Ovary (tissue), 7 donors: ENCODE measurements at regions not wholly inside any gene's neighbourhood (a gene's known extent, or its start where the extent isn't known, plus 50 kb on each side); places are given as distances from the start of the nearest gene placed in this dataset.

Source experiments
- DNase-seq, 5 donors: peaks; one replicate each; pipeline ENCODE4 v3.0.0-alpha.2; 2019 to 2020
- H3K27ac ChIP-seq, 2 donors: fragments of 200-600 bp; one replicate each; pipeline versions ENCODE4 v1.5.1 to v1.8.0; 2019 to 2022
- H3K27me3 ChIP-seq: fragments of 200-600 bp; one replicate; pipeline ENCODE4 v1.8.0; 2022
- H3K36me3 ChIP-seq: fragments of 200-600 bp; sonication (generic); one replicate; pipeline ENCODE4 v1.5.1; 2019
- H3K4me1 ChIP-seq: one replicate; pipeline ENCODE4 v1.8.1; 2013; ENCODE audit warnings: mild to moderate bottlenecking, moderate library complexity; ENCODE audit not compliant: insufficient read depth
- H3K4me3 ChIP-seq: fragments of 200-600 bp; sonication (generic); one replicate; pipeline ENCODE4 v1.5.1; 2017
- H3K9me3 ChIP-seq, 2 donors: fragments of 200-600 bp in 1 of 2; sonication (generic) in 1 of 2; one replicate each; pipeline versions ENCODE4 v1.5.1 to v1.8.1; 2013 to 2019; ENCODE audit warnings: mild to moderate bottlenecking in 1 of 2, moderate library complexity in 1 of 2
- EP300 ChIP-seq: sonication (generic); formaldehyde crosslinking; IDR thresholded peaks from one replicate; pipeline ENCODE4 v1.6.1; 2017; ENCODE audit warnings: antibody characterized with exemption
- POLR2A ChIP-seq: fragments of 450-650 bp; IDR thresholded peaks from one replicate; pipeline ENCODE4 v1.6.1; 2017; ENCODE audit warnings: antibody characterized with exemption, mild to moderate bottlenecking, moderate library complexity
- WGBS, 3 donors: extraction: QIAGEN DNeasy Blood & Tissue Kit in 1 of 3; methylation state at CpG; one replicate each; pipeline versions ENCODE4 v1.1.5 to v1.1.7; 2013 to 2017; 5-methylcytosine and 5-hydroxymethylcytosine counted together
- intact Hi-C, 4 donors: fragments of 100-400 bp; cut with DNase I; formaldehyde crosslinking; loops; one replicate each; pipeline versions ENCODE4 v1.11.0 to v1.15.1; 2022 to 2023
- TF ChIP-seq, protein P1 (sequence below), 3 donors: fragments of 450-650 bp in 2 of 3; fragments of 200-600 bp in 1 of 3; IDR thresholded peaks; one replicate each; pipeline versions ENCODE4 v1.5.1 to v1.8.0; 2016 to 2022; ENCODE audit warnings: antibody characterized with exemption in 3 of 3, mild to moderate bottlenecking in 1 of 3
- donor health status: DM: no; HTN: no; CAD: no; lungs with moderate emphysema.
- donor health status: DM: no; HTN: no; CAD: no.
- donor health status: Bipolar disorder and iron deficiency.
- donor health status: DM: no; HTN: no; CAD: no.
- donor health status: DM: yes; HTN: yes; CAD: no.

DNA sequence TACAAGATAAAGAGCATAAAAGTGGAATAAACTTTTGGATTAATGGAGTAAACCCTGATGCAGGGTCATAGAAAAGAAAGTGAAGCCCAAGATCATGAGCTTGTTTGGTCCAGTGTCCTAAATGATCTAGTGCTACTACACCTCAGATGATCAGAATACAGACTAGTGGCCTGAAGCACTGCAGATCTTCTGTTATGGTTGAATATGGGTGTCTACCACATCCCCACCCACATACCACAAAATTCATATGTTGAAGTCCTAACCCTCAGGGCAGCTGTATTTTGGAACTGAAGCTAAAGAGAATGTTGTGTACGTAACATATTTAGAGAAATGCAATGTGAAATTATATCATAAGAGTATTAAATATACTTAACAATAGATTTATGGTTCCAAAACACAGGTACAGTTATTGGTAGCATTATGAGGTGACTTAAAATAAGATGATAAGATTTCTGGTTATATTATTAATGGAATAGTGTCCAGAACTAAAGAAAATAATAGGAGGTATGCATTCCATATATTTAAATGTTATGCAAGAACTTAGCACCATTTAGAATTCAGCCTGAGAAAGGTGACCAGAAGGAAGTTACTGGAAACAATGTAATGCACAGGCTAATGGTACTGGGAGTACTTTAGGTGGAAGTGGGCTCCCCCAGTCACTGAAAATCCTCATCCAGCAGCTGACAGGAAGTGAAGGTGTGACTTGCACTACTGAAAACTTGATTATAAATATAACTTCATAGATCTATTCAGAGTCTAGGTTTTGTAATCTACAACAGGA, 1155.1 kb downstream of the TAF11L14 start:
- Histone ChIP-seq H3K27me3 (no peaks in the 10 kb centered on the region), H3K9me3 (no peaks in the 10 kb centered on the region), H3K27ac (no peak overlapping the region), H3K4me1 (no peaks in the 10 kb centered on the region), H3K36me3 (no peaks in the 10 kb centered on the region), H3K4me3 (no peak overlapping the region)
- no peak for DNase-seq
- 88 to 97% (median 92%) methylated on average over 1 of the region's 1 CpG for WGBS, 3 donors
- TF ChIP-seq, protein P1, sequence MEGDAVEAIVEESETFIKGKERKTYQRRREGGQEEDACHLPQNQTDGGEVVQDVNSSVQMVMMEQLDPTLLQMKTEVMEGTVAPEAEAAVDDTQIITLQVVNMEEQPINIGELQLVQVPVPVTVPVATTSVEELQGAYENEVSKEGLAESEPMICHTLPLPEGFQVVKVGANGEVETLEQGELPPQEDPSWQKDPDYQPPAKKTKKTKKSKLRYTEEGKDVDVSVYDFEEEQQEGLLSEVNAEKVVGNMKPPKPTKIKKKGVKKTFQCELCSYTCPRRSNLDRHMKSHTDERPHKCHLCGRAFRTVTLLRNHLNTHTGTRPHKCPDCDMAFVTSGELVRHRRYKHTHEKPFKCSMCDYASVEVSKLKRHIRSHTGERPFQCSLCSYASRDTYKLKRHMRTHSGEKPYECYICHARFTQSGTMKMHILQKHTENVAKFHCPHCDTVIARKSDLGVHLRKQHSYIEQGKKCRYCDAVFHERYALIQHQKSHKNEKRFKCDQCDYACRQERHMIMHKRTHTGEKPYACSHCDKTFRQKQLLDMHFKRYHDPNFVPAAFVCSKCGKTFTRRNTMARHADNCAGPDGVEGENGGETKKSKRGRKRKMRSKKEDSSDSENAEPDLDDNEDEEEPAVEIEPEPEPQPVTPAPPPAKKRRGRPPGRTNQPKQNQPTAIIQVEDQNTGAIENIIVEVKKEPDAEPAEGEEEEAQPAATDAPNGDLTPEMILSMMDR (IDR thresholded peaks at IDR 0.05), result no peak
- TF ChIP-seq EP300, result no peak
- TF ChIP-seq POLR2A, result no peak
- intact Hi-C loops, result no loop called here

DNA sequence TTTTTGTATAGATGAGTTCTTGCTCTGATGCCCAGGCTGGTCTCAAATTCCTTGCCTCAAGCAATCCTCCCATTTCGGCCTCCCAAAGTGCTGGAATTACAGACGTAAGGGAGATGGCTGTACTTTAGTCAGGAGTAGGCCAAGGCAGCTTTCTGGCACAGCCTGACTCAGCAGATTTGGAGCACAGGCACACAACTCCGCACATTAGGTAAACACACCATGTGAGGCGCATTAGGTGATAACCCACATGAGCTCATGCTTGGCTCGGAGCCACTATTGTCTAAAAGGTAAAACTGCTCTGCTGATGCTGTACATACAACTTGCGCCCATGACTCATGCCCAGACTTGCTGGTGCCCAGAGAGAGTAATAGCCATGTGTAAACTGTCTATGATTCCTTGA, 1157.9 kb downstream of the TAF11L14 start:
- intact Hi-C loops, result no loop called here
- Histone ChIP-seq H3K27me3 (no peaks in the 10 kb centered on the region), H3K27ac (no peak overlapping the region), H3K4me1 (no peaks in the 10 kb centered on the region), H3K36me3 (no peaks in the 10 kb centered on the region), H3K9me3 (no peaks in the 10 kb centered on the region), H3K4me3 (no peak overlapping the region)
- DNase-seq, result no peak
- TF ChIP-seq POLR2A (no peak), EP300 (no peak)
- TF ChIP-seq, protein P1 (IDR thresholded peaks at IDR 0.05), result no peak
- 89 to 95% (median 92%) methylated on average over 6 of the region's 6 CpGs for WGBS, 3 donors

DNA sequence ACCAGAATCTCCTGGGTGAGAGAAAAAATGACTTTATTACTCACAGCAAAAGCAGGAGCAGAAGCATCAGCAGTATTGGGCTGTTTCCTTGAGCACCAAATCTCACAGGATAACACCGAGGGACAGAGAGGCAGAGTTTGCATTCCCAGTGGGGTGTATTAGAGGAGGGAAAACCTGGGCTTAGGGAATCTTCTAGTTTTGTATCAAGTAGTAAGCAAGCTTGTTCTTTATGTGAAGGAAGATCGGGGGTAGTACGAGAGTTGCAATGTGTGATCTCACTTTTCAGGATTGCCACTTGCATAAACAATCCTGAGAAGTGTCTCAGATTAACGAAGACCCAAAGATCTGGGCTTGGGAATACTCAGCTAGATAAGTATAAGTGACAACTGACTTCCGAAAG, 1163.0 kb downstream of the TAF11L14 start:
- H3K27ac ChIP-seq, result no peak overlapping the region
- WGBS, 3 donors, result 54 to 66% (median 56%) methylated on average over 5 of the region's 5 CpGs
- intact Hi-C loops, result no loop called here
- no peaks in the 10 kb centered on the region for H3K36me3 ChIP-seq
- DNase-seq, result no peak
- TF ChIP-seq, protein P1 (IDR thresholded peaks at IDR 0.05), result no peak
- TF ChIP-seq POLR2A (no peak), EP300 (no peak)
- peaks cover 3% of the 10 kb centered on the region for H3K27me3 ChIP-seq
- H3K4me3 ChIP-seq, result no peak overlapping the region
- H3K9me3 ChIP-seq, result no peaks in the 10 kb centered on the region
- H3K4me1 ChIP-seq, result no peaks in the 10 kb centered on the region

DNA sequence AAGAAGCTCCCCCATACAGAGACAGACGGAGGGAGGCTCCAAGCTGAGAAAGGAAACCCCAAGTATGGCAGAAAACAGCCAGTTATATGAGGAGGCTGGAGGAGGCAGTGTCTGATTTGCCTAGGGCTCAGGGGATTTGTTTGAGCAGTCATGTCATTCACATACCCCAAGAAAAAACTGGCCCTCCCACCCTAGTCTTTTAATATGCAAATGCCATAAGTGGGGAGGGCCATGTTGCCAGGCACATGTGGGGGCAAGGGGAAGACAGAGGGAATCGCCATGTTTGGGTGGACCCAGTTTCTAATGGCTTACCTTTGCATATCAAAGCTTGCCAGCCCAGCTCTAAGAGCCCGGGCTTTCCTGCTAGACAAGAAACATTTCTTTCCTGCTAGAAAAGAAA, 1163.8 kb downstream of the TAF11L14 start:
- no peak overlapping the region for H3K27ac ChIP-seq
- WGBS, 3 donors, result 35 to 73% (median 61%) methylated on average over 3 of the region's 3 CpGs
- H3K4me1 ChIP-seq, result no peaks in the 10 kb centered on the region
- H3K4me3 ChIP-seq, result no peak overlapping the region
- no peak for DNase-seq
- H3K27me3 ChIP-seq, result peaks cover 3% of the 10 kb centered on the region
- intact Hi-C loops, result no loop called here
- no peaks in the 10 kb centered on the region for H3K9me3 ChIP-seq
- TF ChIP-seq EP300 (no peak), POLR2A (no peak)
- TF ChIP-seq, protein P1 (IDR thresholded peaks at IDR 0.05), result no peak
- no peaks in the 10 kb centered on the region for H3K36me3 ChIP-seq
